ENCODE measurements at regions not wholly inside any gene's neighbourhood (a gene's known extent, or its start where the extent isn't known, plus 50 kb on each side); places are given as distances from the start of the nearest gene placed in this dataset.

- Histone ChIP-seq H3K9me1 (ENCODE audit: control insufficient read depth, extremely low read depth, insufficient read depth, low read length) (no peaks in the 10 kb centered on the region), H3K4me2 (ENCODE audit: control insufficient read depth, extremely low read depth, insufficient read depth, low read depth, low read length) (no peak overlapping the region), H3K36me3 (ENCODE audit: control insufficient read depth in 2 of 2, extremely low read depth in 1 of 2, insufficient read depth in 2 of 2, low read length in 2 of 2) (no peaks in the 10 kb centered on the region), H3K4me3 (ENCODE audit: control insufficient read depth in 2 of 3, extremely low read depth in 1 of 3, insufficient read depth in 2 of 3, low read depth in 1 of 3, low read length in 3 of 3) (no peak overlapping the region), H3K4me1 (ENCODE audit: control insufficient read depth, extremely low read depth, insufficient read depth, low read length) (no peaks in the 10 kb centered on the region), H3K9ac (ENCODE audit: control insufficient read depth, extremely low read depth, insufficient read depth, low read length) (no peak overlapping the region), H4K20me1 (ENCODE audit: control insufficient read depth, extremely low read depth, insufficient read depth, low read length) (no peaks in the 10 kb centered on the region), H2AFZ (ENCODE audit: control insufficient read depth, low read length) (no peak overlapping the region), H3K27ac (ENCODE audit: control insufficient read depth, insufficient read depth, low read length) (no peak overlapping the region), H3K9me3 (ENCODE audit: control insufficient read depth, low read depth, low read length) (no peaks in the 10 kb centered on the region), H3K79me2 (ENCODE audit: control insufficient read depth, insufficient read depth, low read length) (no peaks in the 10 kb centered on the region), H3K27me3 (ENCODE audit: control insufficient read depth, extremely low read depth, insufficient read depth, low read length) (no peaks in the 10 kb centered on the region)
- no peak for DNase-seq (ENCODE audit: low read depth, low spot score)
- TF ChIP-seq EZH2 (IDR thresholded peaks at IDR 0.05; ENCODE audit: low read length) (no peak), CTCF (optimal IDR thresholded peaks at IDR 0.05 in 1 of 3, IDR thresholded peaks at IDR 0.05 in 1 of 3, conservative IDR thresholded peaks at IDR 0.05 in 1 of 3; ENCODE audit: extremely low read depth in 1 of 3, insufficient read depth in 2 of 3, low read length in 3 of 3) (no peak)
- dilution Hi-C loops (cut with MboI; ENCODE audit: extremely low pct_ligation_motif_present, low sequenced_read_pairs): no loop called here
- FAIRE-seq: no peak
Observed at GRCh38 chr4:66433706-66434105, 763.4 kb upstream of the EPHA5 start.

DNA sequence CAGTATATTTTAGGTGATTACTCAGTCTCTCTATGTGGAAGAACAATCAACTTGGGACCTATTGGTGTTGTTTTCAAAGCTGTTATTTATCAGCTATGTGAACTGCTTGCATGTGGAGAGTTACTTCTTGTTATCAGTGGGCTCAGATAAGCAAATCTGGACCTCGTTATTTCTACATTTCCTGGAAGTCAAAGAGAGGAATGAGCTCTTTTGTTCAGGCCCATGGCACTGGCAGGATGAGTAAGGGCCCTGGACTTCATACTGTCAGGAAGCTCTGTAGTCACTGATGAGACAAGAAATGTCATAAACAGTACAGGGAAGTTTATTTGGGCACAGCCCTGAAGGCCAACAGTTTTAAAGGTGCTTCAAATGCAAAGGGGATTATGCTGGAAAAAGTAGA is 760.6 kb upstream of the EPHA5 start:
- Histone ChIP-seq H3K27ac (ENCODE audit: control insufficient read depth, insufficient read depth, low read length) (no peak overlapping the region), H4K20me1 (ENCODE audit: control insufficient read depth, extremely low read depth, insufficient read depth, low read length) (no peaks in the 10 kb centered on the region), H2AFZ (ENCODE audit: control insufficient read depth, low read length) (no peak overlapping the region), H3K4me3 (ENCODE audit: control insufficient read depth in 2 of 3, extremely low read depth in 1 of 3, insufficient read depth in 2 of 3, low read depth in 1 of 3, low read length in 3 of 3) (no peak overlapping the region), H3K36me3 (ENCODE audit: control insufficient read depth in 2 of 2, extremely low read depth in 1 of 2, insufficient read depth in 2 of 2, low read length in 2 of 2) (no peaks in the 10 kb centered on the region), H3K9me1 (ENCODE audit: control insufficient read depth, extremely low read depth, insufficient read depth, low read length) (no peaks in the 10 kb centered on the region), H3K79me2 (ENCODE audit: control insufficient read depth, insufficient read depth, low read length) (no peaks in the 10 kb centered on the region), H3K27me3 (ENCODE audit: control insufficient read depth, extremely low read depth, insufficient read depth, low read length) (no peaks in the 10 kb centered on the region), H3K9me3 (ENCODE audit: control insufficient read depth, low read depth, low read length) (no peaks in the 10 kb centered on the region), H3K4me2 (ENCODE audit: control insufficient read depth, extremely low read depth, insufficient read depth, low read depth, low read length) (no peak overlapping the region), H3K9ac (ENCODE audit: control insufficient read depth, extremely low read depth, insufficient read depth, low read length) (no peak overlapping the region), H3K4me1 (ENCODE audit: control insufficient read depth, extremely low read depth, insufficient read depth, low read length) (no peaks in the 10 kb centered on the region)
- TF ChIP-seq EZH2 (IDR thresholded peaks at IDR 0.05; ENCODE audit: low read length) (no peak), CTCF (optimal IDR thresholded peaks at IDR 0.05 in 1 of 3, IDR thresholded peaks at IDR 0.05 in 1 of 3, conservative IDR thresholded peaks at IDR 0.05 in 1 of 3; ENCODE audit: extremely low read depth in 1 of 3, insufficient read depth in 2 of 3, low read length in 3 of 3) (no peak)
- no peak for DNase-seq (ENCODE audit: low read depth, low spot score)
- dilution Hi-C loops (cut with MboI; ENCODE audit: extremely low pct_ligation_motif_present, low sequenced_read_pairs): no loop called here
- no peak for FAIRE-seq

Data from keratinocyte (primary cell).